NOMO-1 treated with DMSO at 0.1 percent for 48 hours (cell line): ENCODE measurements at regions not wholly inside any gene's neighbourhood (a gene's known extent, or its start where the extent isn't known, plus 50 kb on each side); places are given as distances from the start of the nearest gene placed in this dataset.
"Not testable (repeated sequence)": the region's sequence is repeated elsewhere in the genome, so short reads cannot be mapped to it uniquely, and the experiment has no call there.

ENCODE experiments used
- DNase-seq: peaks from one replicate; lab custom pipeline; 2025; ENCODE audit not compliant: unreplicated experiment; lab: John Stamatoyannopoulos, UW

- no peak for DNase-seq
Measured at GRCh38 chr20:6662309-6662708, 105.2 kb upstream of the BMP2 start.

DNA sequence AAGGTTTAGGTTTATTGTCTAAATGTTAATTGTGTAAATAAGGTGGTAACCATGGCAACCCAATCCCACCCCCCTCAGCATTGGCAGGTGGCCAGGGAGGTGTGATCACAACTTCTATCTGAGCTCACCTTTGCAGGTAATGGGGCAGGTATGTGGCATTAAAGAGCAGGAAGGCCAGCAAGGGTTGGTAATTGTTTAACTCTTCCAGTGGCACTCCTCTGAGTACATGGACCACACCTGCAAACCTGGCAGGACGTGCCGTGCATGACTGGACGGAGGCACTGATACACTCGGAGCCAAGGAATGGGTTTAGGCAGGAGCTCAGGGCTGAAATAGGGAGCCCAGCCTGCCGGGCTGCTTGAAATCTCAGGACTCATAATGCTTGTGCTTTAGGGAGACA is 107.0 kb upstream of the BMP2 start:
- DNase-seq = no peak

DNA sequence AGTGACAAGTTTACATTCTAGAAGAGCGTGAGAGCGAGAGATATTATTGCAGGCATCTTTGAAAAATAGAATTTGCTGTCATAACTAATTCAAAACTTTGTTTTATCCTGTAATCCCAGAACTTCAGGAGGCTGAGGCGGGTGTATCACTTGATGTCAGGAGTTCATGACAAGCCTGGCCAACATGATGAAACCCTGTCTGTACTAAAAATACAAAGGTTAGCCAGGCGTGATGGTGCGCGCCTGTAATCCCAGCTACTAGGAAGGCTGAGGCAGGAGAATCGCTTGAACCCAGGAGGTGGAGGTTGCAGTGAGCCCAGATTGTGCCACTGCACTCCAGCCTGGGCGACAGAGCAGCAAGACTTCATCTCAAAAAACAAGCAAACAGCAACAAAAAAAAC is 108.6 kb upstream of the BMP2 start:
- not testable (repeated sequence) for DNase-seq

DNA sequence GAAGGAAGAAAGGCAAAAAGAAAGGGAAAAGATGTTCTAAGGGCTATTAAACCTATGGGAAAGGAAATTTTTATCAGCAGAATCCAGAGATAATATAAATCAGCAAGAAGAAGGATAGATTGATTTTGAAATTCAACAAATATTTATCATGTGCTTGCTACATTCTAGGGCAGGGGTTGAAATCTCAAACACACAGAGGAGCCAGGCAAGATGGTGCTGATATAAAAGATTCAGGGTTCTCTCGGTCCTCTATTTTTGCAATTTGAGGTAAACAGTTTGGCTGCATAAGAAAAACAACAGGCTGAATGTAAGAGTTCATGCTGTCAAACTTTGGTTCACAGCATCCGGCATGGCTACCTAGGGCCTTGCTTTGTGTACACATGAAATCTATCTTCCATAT is 109.6 kb upstream of the BMP2 start:
- no peak for DNase-seq

DNA sequence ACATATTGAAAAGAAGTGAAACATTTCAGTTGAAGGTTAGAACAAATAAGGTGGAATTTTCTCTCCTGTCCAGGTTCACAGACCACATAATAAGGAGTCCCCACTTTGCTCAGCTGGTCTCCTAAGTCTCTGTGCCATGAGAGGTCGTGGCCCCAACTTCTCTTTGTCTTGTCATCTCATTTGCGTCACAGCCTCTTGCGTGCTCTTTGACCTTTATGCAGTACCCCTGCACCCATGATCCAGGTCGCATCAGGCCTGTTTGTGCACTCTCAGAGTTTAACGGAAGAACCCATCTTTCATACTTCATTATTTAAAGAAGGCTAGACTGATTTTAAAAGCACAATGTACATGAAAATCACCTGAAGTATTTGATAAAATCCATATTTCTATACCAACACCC is 110.4 kb upstream of the BMP2 start:
- DNase-seq = no peak

DNA sequence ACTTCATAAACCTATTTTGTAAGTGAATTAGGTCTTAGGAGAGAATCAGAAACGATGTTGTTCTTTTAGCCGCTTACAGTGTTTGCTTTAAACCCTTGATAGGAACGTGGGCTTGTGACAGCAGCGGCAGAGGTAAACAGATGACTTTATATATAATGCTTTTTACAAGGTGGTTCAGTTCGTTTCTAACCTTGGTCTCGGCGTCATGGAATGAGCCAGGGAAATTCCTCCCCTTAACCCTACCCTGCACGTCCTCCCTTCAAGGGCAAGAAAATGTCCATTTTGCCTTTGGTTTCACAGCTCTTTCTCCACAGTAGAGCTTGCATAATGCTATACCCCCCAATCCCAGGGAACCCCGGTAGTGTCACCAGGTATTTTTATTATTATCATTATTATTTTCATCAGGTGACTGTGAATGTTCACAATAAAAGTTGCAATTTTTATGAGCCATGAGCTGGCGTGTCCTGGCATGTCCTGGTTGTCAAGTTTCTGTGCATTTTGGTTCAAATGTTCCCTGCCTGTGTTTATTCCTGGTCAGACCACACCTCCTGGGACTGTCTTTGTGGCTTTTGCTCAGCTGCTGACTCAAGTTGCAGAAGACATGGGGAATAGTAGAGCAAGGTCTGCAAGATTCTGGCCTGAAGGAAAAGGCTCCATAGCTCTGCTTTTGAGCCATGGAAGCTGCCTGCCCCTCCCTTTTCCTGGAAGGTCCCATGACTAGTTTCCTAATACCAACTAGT is 112.8 kb upstream of the BMP2 start:
- no peak for DNase-seq

DNA sequence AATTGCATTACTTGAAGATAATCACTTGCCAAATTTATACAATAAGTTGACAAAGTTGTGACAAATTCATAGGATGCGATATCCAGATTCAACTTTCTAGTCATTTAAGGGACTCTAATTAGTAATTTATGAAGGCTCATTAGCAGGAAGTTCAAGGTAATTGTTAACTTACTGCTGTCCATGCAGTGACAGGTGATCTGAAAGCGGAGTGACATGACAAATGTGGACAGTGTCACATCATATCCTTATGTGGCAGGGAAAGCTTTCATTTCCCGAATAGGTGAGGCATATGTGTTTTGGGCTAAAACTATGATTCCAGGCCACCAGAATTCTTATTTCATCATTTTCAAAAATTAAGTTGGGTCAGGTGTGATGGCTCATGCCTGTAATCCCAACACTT is 115.9 kb upstream of the BMP2 start:
- no peak for DNase-seq

- no peak for DNase-seq
Measured at GRCh38 chr20:6651016-6651415, 116.5 kb upstream of the BMP2 start.

DNA sequence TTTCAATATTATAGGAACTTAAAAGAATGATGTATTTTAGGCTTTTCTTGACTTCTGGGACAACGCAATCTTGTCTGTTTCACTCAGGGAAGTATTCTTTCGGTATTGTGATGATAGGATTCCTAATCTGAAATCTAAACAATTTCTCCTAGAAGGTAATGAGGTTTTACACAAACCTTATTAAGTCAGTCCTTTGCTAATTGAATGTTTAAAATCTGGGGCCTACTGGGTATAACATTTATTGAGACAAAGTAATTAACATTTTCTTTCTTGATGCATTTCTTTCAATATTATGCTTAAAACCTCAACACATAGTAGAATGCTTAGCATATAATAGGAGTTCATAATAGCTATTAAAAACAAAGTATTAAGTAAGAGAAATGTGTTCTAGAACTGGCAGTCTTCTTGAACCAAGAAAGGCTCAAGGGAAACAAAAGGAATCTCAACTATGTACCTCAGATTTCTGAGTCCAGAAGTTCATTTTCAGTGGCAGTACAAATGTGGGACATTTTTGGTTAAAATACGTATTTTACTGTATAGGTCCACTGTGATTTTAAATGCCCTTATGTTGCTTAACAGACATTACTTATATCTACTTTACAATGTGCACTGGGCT is 121.4 kb upstream of the BMP2 start:
- no peak for DNase-seq

DNA sequence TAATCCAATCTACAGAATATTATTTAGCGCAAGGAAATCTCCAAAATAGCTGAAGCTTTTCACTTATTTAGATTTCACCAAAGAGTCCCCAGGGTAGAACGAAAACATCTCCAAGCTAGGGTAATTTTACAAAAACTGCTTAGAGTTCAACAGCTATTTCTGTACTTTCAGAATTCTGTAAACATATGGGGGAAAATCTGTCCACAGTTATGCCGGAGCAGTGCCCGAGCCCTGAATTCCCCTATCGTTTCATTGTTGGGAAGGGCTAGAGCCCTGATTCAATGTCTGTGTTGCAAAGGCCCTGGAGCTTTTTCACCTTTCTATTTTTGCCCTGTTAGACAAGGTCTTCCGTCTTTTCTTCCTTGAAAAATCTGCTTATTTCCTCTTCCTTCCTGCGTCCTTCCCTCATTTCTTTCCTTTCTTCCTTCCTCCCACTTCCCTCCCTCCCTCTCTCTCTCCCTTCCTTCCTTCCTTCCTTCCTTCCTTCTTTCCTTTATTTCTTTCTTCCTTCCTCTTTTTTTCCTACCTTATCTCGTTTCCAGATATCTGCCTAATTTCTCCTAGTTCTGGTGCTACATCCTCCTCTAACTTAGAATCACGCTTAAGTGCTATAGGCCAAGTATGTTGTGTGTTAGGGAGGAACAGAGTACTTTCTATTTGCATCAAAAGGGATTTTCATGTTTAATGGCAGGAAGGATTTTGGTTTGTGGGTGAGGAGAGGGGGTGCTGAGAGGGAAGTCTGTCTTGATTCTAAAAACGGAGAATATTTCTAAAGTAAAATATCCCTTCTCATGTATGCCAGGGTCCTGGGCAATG is 122.5 kb upstream of the BMP2 start:
- DNase-seq = peak; percentile 62

- no peak for DNase-seq
Measured at GRCh38 chr20:6641012-6641411, 126.5 kb upstream of the BMP2 start.

DNA sequence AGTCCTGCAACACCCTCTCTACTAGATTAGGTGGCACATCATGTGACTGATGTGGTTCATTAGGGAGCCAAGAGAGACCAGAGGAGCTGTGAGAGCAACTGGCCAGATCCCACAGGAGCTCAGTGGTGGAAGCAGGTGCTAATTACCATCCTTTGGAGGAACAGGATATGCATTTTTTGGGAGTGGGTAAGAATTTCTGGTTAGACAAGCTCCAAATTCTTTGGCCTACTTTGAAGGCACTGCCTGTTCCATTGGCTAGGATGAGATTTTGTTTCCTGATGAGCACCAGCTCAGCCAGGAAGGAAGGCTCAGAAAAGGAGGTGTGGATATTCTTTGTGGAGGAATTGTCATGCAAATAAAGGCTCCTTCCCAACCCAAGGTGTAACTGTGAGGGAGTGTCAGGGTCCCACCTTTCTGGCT is 130.3 kb upstream of the BMP2 start:
- DNase-seq = no peak

DNA sequence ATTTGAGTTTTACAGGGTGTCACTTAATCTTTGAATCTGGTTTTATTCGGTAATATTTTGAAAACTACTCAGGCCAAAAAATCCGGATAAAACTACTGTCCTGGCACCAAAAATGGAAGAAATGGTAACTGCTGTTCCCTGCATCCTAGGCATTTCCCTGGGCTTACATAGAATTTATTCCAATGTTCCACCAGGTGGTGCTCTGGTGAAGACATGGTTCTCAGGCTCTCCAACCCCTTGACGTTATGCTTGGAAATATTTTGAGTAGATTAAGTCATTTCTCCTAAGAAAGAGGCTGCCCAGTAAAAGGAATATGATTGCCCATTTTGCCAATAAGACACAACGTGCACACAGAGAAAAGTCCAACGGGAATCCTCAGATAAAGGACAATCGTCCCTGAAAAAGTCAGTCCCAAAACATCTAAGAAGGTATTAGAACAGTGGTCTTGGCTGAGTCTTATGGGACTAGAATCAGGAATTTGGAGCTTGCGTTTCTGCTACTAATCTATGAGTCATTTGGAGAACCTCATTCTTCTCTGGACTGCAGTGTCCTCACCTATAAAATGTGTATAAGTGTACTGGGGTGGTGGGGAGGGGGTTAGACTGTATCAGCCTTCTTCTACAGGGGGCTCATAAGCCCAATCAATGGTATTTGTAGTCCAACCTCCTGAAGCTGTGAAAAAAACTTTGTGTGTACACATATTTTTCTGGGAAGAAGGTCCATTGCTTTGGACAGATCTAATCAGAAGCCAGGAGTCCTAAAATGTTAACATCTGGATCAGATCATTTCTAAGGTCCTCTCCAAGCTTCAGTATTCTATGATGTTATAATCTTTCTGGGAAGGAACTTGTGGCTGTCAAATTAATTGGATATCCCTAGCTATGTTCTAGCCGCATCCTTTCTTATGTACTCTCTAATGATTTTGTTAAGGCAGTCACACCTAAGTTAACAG is 131.0 kb upstream of the BMP2 start:
- peak; percentile 39 for DNase-seq

DNA sequence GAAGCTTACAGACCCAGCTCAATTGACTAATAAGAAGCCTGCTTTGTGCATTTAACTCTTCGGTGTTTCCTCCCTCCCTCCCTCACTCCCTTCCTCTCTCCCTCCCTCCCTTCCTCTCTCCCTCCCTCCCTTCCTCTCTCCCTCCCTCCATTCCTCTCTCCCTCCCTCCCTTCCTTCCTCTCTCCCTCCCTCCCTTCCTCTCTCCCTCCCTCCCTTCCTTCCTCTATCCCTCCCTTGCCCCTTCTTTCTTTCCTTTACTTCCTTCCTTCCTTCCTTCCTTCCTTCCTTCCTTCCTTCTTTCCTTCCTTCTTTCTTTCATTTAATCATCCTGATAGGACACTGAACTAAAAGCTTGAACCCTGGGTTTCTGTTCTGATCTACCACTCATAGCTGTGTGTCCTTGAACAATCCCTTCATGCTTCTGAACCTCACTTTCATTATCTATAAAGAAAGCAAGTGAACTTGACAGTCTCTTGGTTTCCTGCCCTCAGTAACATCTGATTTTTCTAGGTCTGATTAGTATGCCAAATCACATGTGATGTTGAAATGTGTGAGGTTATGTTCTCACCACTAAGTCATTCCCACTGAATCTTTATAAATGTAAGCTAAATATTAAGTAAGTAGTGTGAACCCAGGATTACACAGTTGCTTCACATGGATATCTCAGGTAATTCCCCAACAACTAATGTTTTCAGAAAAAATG is 132.3 kb upstream of the BMP2 start:
- DNase-seq = no peak

- no peak for DNase-seq
Measured at GRCh38 chr20:6632187-6632586, 135.3 kb upstream of the BMP2 start.

- no peak for DNase-seq
Measured at GRCh38 chr20:6630514-6630913, 137.0 kb upstream of the BMP2 start.

DNA sequence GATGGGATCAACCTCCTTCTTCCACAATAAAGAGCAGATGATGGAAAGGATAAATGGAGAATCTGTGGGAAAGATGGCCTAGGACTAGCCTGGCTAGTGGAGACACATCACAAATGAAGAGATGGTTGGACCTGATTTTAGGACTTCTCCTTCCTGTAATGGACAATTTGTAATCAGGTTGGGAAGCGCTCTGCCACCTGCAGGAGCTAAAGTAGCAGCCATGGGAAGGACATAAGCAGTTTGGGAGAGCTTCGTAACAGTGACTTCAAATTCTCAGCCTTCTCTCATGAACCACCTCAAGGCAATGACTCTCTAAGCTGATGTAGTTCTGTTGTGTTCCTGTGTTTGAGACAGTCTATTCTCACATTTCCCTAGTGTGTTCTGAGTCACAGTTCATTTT is 137.9 kb upstream of the BMP2 start:
- DNase-seq = no peak

DNA sequence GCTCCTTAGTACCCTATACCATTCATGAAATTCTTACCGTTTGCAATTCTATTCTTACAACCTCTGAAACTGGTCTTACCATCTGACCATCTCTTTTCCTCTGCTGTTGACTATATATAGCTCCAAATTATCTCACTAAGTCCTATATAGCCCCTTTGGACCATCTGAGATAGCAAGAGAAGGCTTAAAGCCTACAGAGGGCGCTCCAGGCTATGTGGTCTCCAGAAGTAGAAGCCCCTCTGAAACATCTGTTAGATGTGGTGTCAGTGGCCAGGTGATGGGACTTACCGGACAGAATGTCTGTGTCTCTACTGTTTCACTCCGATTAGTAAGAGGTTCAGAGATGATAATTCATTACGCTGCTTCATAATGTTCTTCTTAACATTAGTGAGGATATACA is 140.7 kb upstream of the BMP2 start:
- no peak for DNase-seq

- DNase-seq = peak; percentile 79
Measured at GRCh38 chr20:6623989-6624388, 143.5 kb upstream of the BMP2 start.

GRCh38 chr20:6622041-6622440 is 145.4 kb upstream of the BMP2 start:
- DNase-seq = no peak
